Activated naive CD8-positive, alpha-beta T cell treated with anti-CD3 and anti-CD28 coated beads, Interleukin-2, amount 50 U/mL, for 24 hours (primary cell): ENCODE measurements at regions not wholly inside any gene's neighbourhood (a gene's known extent, or its start where the extent isn't known, plus 50 kb on each side); places are given as distances from the start of the nearest gene placed in this dataset.

Experiments
- ATAC-seq: fragments of 150-1000 bp; cut with Tn5 transposase; one replicate; pipeline ENCODE4 v1.10.0; 2021
- DNase-seq: peaks from one replicate; pipeline ENCODE4 v3.0.0; 2021
- H3K27ac Mint-ChIP-seq: one replicate; pipeline ENCODE4 v1.8.0; 2021; ENCODE audit warnings: mild to moderate bottlenecking, mixed read lengths
- H3K27me3 Mint-ChIP-seq: one replicate; pipeline ENCODE4 v1.8.0; 2021; ENCODE audit warnings: mixed read lengths
- H3K36me3 Mint-ChIP-seq: one replicate; pipeline ENCODE4 v1.8.0; 2021; ENCODE audit warnings: low read depth, mixed read lengths
- H3K4me1 Mint-ChIP-seq: one replicate; pipeline ENCODE4 v1.8.0; 2021; ENCODE audit warnings: mixed read lengths
- H3K4me3 Mint-ChIP-seq: one replicate; pipeline ENCODE4 v1.8.0; 2021; ENCODE audit warnings: mild to moderate bottlenecking, moderate library complexity, mixed read lengths
- H3K9me3 Mint-ChIP-seq: one replicate; pipeline ENCODE4 v1.8.0; 2021; ENCODE audit warnings: mixed read lengths

- ATAC-seq, result no peak
- H3K4me3 Mint-ChIP-seq, result no peak overlapping the region
Observed at GRCh38 chr22:49229483-49230193, 598.0 kb downstream of the BRD1 start.

DNA sequence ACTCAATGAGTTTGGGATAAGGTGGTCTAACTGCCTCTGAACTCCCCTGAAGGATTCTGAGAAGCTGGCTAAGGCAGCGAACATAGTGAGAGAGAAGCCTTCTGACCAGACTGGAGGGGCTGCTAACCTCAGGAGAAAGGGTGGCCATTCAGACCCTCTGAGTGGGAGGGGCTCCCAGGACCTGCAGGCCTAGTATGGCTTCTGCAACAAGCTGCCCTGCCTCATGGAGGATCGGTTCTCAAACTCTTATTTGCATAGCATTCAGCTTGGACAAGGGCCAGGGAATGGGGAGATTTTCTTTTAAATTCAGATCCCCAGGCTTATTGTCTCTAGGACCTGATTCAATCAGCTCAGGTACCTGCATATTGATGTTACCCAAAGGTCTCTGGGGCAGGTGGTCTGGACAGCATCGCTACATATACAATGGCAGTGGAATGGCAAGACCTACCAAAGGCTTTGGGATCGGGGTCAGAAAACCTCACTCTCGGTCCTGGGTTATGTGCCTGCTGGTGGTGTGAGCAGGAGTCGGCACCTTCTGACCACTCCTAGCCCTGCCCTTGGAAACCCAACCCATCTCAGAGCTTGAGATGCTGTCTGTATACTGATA, 599.1 kb downstream of the BRD1 start:
- no peak overlapping the region for H3K27ac Mint-ChIP-seq
- H3K9me3 Mint-ChIP-seq, result no peaks in the 10 kb centered on the region
- H3K27me3 Mint-ChIP-seq, result no peaks in the 10 kb centered on the region
- DNase-seq (no peak), ATAC-seq (no peak)
- no peaks in the 10 kb centered on the region for H3K36me3 Mint-ChIP-seq
- H3K4me3 Mint-ChIP-seq, result no peak overlapping the region
- no peaks in the 10 kb centered on the region for H3K4me1 Mint-ChIP-seq

More at GRCh38 chr22:49229483-49230193, 598.0 kb downstream of the BRD1 start:
- no peak for DNase-seq
- no peaks in the 10 kb centered on the region for H3K4me1 Mint-ChIP-seq
- no peaks in the 10 kb centered on the region for H3K9me3 Mint-ChIP-seq
- H3K36me3 Mint-ChIP-seq, result no peaks in the 10 kb centered on the region
- H3K27ac Mint-ChIP-seq, result no peak overlapping the region
- H3K27me3 Mint-ChIP-seq, result no peaks in the 10 kb centered on the region

GRCh38 chr22:49227670-49228069, 600.0 kb downstream of the BRD1 start:
- Mint-ChIP-seq H3K4me3 (no peak overlapping the region), H3K27ac (no peak overlapping the region), H3K36me3 (no peaks in the 10 kb centered on the region), H3K9me3 (no peaks in the 10 kb centered on the region), H3K4me1 (no peaks in the 10 kb centered on the region), H3K27me3 (no peaks in the 10 kb centered on the region)
- ATAC-seq (no peak), DNase-seq (no peak)

GRCh38 chr22:49226096-49226495, 601.6 kb downstream of the BRD1 start:
- Mint-ChIP-seq H3K4me1 (no peaks in the 10 kb centered on the region), H3K36me3 (no peaks in the 10 kb centered on the region), H3K9me3 (no peaks in the 10 kb centered on the region), H3K27me3 (no peaks in the 10 kb centered on the region), H3K27ac (no peak overlapping the region), H3K4me3 (no peak overlapping the region)
- no peak for DNase-seq
- no peak for ATAC-seq

GRCh38 chr22:49224243-49224642, 603.4 kb downstream of the BRD1 start:
- H3K4me1 Mint-ChIP-seq, result no peaks in the 10 kb centered on the region
- no peaks in the 10 kb centered on the region for H3K36me3 Mint-ChIP-seq
- ATAC-seq (no peak), DNase-seq (no peak)
- H3K27me3 Mint-ChIP-seq, result peaks cover 6% of the 10 kb centered on the region
- H3K9me3 Mint-ChIP-seq, result no peaks in the 10 kb centered on the region
- H3K4me3 Mint-ChIP-seq, result no peak overlapping the region
- H3K27ac Mint-ChIP-seq, result no peak overlapping the region

GRCh38 chr22:49218142-49218541, 609.5 kb downstream of the BRD1 start:
- ATAC-seq, result no peak
- Mint-ChIP-seq H3K27me3 (peaks cover 21% of the 10 kb centered on the region), H3K4me1 (no peaks in the 10 kb centered on the region), H3K27ac (no peak overlapping the region), H3K36me3 (no peaks in the 10 kb centered on the region), H3K9me3 (peaks cover 19% of the 10 kb centered on the region), H3K4me3 (no peak overlapping the region)
- no peak for DNase-seq

DNA sequence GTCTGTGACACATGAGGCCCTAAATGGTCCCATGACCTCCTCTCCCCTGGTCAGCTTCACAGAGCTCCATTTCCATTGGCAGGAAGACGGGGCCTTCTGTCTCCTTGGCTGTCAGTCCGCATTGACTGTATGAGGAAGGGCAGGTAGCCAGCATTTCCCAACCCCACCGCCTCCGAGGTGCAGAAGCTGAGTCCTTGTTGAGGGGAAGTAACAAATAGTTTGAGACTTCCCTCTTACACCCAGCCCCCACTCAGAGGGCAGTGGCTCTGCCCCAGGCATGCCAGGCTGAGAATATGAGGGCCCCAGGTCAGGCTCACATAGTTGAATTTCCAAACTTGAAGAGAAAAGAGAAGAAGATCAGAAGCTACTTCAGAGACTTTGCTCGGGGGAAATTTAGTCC, 611.1 kb downstream of the BRD1 start:
- ATAC-seq (no peak), DNase-seq (no peak)
- H3K36me3 Mint-ChIP-seq, result no peaks in the 10 kb centered on the region
- H3K27ac Mint-ChIP-seq, result no peak overlapping the region
- peaks cover 19% of the 10 kb centered on the region for H3K9me3 Mint-ChIP-seq
- H3K4me3 Mint-ChIP-seq, result no peak overlapping the region
- H3K4me1 Mint-ChIP-seq, result no peaks in the 10 kb centered on the region
- H3K27me3 Mint-ChIP-seq, result peaks cover 21% of the 10 kb centered on the region

DNA sequence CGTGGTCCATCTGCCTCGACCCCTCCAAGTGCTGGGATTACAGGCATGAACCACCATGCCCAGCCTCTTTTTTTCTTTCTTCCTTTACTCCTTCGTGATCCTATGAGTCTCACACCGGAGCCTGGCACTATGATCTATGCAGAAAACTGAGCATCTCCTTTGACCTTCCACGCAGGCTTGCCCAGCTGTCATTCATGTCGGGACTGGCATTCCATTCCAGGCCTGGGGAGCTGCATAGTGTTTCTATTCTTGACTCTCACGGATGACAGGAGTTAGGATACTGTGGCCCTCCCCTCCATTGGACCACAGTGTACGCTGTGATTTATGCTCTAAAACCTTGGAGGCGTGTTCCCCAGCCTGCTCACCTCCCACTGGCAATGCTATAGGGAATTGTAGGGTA, 611.8 kb downstream of the BRD1 start:
- Mint-ChIP-seq H3K27me3 (peaks cover 21% of the 10 kb centered on the region), H3K27ac (no peak overlapping the region), H3K9me3 (peaks cover 19% of the 10 kb centered on the region), H3K4me1 (no peaks in the 10 kb centered on the region), H3K36me3 (no peaks in the 10 kb centered on the region), H3K4me3 (no peak overlapping the region)
- no peak for ATAC-seq
- DNase-seq, result no peak

- H3K4me1 Mint-ChIP-seq, result no peaks in the 10 kb centered on the region
- DNase-seq, result no peak
Observed at GRCh38 chr22:49214976-49215375, 612.7 kb downstream of the BRD1 start.

DNA sequence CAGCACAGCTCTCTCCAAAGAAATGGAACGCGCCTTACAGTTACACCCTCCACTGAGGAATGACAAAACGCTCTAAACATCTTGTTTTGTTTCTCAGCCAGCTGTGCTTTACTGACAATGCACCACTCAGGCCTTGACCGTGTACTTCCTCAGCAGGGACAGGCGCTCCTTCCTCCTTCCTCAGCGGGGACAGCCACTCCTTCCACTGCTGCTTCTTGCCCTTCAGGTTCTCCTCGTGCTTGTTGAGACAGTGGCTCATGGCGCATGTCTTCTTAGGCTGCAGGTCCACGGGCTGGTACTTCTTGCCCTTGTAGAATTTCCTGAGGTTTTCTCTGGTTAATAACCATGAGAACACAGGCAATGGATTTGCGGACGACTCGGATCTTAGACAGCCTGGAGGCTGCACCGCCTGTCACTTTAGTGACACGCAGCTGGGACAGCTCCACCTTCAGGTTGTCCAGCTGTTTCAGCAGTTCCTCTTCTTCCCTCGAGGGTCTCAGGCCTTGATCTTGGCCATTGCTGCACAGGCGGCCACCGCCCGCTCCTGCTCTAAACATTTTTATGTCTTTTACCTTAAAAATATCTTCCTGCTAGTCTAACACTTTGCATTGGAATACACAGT, 613.8 kb downstream of the BRD1 start:
- no peak for DNase-seq
- no peak overlapping the region for H3K4me3 Mint-ChIP-seq
- no peak for ATAC-seq
- H3K27ac Mint-ChIP-seq, result no peak overlapping the region
- no peaks in the 10 kb centered on the region for H3K36me3 Mint-ChIP-seq
- no peaks in the 10 kb centered on the region for H3K4me1 Mint-ChIP-seq
- peaks cover 19% of the 10 kb centered on the region for H3K9me3 Mint-ChIP-seq
- H3K27me3 Mint-ChIP-seq, result peaks cover 15% of the 10 kb centered on the region

More at GRCh38 chr22:49214976-49215375, 612.7 kb downstream of the BRD1 start:
- peaks cover 19% of the 10 kb centered on the region for H3K9me3 Mint-ChIP-seq
- H3K4me3 Mint-ChIP-seq, result no peak overlapping the region
- H3K27me3 Mint-ChIP-seq, result peaks cover 21% of the 10 kb centered on the region
- H3K36me3 Mint-ChIP-seq, result no peaks in the 10 kb centered on the region
- ATAC-seq, result no peak
- H3K27ac Mint-ChIP-seq, result no peak overlapping the region

GRCh38 chr22:49212466-49212865, 615.2 kb downstream of the BRD1 start:
- H3K36me3 Mint-ChIP-seq, result no peaks in the 10 kb centered on the region
- no peak for ATAC-seq
- DNase-seq, result no peak
- H3K4me3 Mint-ChIP-seq, result no peak overlapping the region
- peaks cover 10% of the 10 kb centered on the region for H3K27me3 Mint-ChIP-seq
- H3K4me1 Mint-ChIP-seq, result no peaks in the 10 kb centered on the region
- H3K27ac Mint-ChIP-seq, result no peak overlapping the region
- peaks cover 8% of the 10 kb centered on the region for H3K9me3 Mint-ChIP-seq

DNA sequence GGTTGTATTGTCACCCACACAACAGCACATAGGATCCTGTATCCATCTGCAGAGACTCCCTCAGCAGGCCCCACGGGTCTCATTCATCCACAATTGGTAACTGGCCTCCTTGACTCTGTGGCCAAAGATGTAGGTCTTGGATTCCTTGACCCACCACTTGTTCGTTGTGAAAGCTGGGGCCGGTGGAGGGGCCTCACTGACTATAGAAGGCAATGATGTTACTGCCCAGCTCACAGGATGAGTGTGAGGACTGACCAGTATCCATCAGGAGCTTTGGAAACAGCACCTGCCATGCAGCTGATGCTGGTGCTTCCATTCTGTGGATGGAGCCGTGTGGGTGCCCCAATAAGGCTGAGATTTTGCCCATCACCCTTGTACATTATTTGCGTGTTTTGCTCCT, 615.7 kb downstream of the BRD1 start:
- Mint-ChIP-seq H3K36me3 (no peaks in the 10 kb centered on the region), H3K9me3 (peaks cover 4% of the 10 kb centered on the region), H3K4me3 (no peak overlapping the region), H3K4me1 (no peaks in the 10 kb centered on the region), H3K27ac (no peak overlapping the region), H3K27me3 (peaks cover 6% of the 10 kb centered on the region)
- ATAC-seq, result no peak
- DNase-seq, result no peak

DNA sequence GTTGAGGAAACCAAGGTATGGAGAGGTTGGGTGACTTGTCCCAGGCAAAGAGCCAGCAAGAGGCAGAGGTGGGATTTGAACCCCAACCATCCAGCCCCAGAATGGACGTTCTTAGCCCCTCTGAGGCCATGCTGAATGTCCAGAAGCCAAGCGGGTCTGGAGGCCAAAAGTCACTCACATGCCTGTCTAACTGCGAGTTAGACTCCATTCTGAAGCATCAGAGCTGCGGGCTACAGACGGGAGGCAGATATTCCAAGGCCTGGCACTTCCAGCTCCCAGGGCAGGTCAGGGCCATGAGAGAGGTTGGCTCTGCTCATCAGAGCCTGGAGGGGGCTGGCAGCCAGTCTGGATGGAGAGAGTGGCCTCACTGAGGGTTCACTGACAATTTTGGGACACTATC, 616.5 kb downstream of the BRD1 start:
- Mint-ChIP-seq H3K27ac (no peak overlapping the region), H3K36me3 (no peaks in the 10 kb centered on the region), H3K4me1 (no peaks in the 10 kb centered on the region), H3K4me3 (no peak overlapping the region), H3K9me3 (no peaks in the 10 kb centered on the region), H3K27me3 (peaks cover 5% of the 10 kb centered on the region)
- DNase-seq, result no peak
- ATAC-seq, result no peak

- no peak overlapping the region for H3K27ac Mint-ChIP-seq
- DNase-seq (no peak), ATAC-seq (no peak)
- H3K4me3 Mint-ChIP-seq, result no peak overlapping the region
- H3K4me1 Mint-ChIP-seq, result no peaks in the 10 kb centered on the region
- no peaks in the 10 kb centered on the region for H3K36me3 Mint-ChIP-seq
- peaks cover 2% of the 10 kb centered on the region for H3K27me3 Mint-ChIP-seq
- H3K9me3 Mint-ChIP-seq, result no peaks in the 10 kb centered on the region
Observed at GRCh38 chr22:49210606-49211005, 617.1 kb downstream of the BRD1 start.

DNA sequence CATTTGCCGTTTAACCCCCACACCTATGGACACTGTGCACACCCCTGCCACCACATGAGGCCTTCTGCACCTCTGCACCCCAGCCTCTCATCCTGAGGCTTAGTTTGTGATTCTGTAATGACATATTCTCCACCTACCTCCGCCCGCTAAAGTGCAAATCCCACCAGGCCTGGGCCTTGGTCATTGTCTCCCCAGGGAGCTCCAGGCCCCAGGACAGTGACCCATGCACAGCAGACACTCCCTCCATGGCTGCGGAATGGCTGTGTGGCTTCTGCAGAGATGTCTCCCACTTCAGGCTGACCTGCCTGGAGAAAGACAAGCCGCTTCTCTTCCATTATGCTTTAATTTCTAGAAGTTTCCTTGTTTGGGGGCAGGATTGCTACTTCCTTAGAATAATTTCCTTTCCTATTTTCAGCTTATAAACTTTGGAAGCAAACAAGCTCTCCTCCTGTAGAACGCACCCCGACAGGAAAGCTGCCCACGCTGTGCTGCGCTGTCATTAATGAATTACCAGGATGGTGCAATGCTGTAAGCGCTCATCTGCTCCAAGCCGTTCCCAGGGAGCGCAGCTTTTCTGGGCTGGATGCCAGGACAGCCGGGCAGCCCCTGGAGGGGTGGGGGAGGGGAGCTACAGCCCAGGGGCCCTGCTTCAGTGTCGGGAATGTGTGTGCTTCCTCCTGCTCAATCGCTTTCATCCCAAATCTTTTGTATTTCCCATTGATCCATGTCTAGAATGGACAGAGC, 618.0 kb downstream of the BRD1 start:
- no peaks in the 10 kb centered on the region for H3K36me3 Mint-ChIP-seq
- H3K27ac Mint-ChIP-seq, result no peak overlapping the region
- no peaks in the 10 kb centered on the region for H3K4me1 Mint-ChIP-seq
- H3K4me3 Mint-ChIP-seq, result no peak overlapping the region
- H3K27me3 Mint-ChIP-seq, result no peaks in the 10 kb centered on the region
- no peaks in the 10 kb centered on the region for H3K9me3 Mint-ChIP-seq
- no peak for DNase-seq
- no peak for ATAC-seq
